ENCODE measurements at regions not wholly inside any gene's neighbourhood (a gene's known extent, or its start where the extent isn't known, plus 50 kb on each side); places are given as distances from the start of the nearest gene placed in this dataset.
A peak's percentile ranks its signal among the peaks of the same experiment; 100 is the strongest.

DNA sequence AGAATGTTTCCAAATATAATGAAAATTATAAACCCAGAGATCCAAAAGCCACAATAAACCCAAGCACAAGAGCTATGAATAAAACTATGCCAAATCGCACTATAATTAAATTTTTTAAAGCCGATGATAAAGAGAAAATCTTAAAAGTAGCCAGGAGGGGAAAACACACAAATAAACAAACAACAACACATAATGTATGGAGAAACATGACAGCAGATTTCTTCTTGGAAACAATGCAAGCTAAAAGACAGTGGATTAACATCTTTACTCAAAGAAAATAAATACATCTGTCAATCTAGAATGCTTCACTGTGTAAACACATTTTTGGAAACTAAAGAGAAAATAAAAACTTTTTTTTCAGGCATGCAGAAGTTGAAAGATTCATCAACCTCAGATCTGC lies 53.0 kb upstream of the SMOX start:
- H3K4me3 ChIP-seq: no peak overlapping the region
- no peak overlapping the region for H3K27ac ChIP-seq
- TF ChIP-seq, protein P1, sequence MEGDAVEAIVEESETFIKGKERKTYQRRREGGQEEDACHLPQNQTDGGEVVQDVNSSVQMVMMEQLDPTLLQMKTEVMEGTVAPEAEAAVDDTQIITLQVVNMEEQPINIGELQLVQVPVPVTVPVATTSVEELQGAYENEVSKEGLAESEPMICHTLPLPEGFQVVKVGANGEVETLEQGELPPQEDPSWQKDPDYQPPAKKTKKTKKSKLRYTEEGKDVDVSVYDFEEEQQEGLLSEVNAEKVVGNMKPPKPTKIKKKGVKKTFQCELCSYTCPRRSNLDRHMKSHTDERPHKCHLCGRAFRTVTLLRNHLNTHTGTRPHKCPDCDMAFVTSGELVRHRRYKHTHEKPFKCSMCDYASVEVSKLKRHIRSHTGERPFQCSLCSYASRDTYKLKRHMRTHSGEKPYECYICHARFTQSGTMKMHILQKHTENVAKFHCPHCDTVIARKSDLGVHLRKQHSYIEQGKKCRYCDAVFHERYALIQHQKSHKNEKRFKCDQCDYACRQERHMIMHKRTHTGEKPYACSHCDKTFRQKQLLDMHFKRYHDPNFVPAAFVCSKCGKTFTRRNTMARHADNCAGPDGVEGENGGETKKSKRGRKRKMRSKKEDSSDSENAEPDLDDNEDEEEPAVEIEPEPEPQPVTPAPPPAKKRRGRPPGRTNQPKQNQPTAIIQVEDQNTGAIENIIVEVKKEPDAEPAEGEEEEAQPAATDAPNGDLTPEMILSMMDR (IDR thresholded peaks at IDR 0.05): no peak
- no peak for DNase-seq (ENCODE audit: low spot score)

DNA sequence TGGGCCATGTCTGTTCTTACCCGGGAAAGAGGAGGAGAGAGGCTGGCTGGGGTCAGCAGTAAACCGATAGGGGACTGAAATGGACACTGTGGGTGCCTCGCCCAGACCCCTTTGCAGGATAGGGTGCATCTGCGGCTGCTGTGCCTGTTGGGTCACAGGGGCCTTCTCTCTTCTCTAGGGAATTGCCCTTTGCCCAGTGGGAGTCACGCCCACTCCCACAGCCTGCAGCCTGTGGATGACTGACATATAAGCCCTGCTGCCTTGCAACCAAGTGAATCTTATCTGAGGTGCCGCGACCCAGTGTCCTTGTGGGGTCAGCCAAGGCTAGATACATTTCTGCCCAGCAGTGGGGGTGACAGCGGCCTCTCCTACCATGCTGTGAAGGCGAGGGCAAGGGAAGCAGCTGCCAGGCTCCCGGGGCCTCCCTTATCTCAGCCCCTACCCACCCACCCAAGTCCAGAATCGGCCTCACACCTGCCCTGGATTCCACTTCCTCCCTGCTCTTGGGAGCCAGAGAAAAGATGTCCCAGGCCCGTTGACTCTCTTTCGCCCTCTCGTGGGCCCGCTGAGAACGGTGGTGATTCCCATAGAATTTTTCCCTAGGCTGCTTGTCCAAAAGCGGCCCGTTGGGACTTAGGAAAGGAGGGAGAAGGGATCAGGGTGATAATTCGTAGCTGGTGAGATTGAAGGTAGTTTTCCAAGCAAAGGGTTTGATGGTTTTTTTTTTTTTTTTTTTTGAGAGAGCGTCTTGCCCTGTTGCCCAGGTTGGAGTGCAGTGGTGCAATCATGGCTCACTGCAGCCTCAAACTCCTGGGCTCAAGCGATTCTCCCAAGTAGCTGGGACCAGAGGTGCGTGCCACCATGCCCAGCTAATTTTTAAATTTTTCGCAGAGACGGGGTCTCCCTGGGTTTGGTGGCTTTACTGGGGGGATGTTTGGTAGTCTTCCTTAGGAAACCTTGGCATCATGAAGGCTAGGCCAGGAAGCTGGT lies 56.8 kb upstream of the SMOX start:
- peak; percentile 73 for DNase-seq (ENCODE audit: low spot score)

DNA sequence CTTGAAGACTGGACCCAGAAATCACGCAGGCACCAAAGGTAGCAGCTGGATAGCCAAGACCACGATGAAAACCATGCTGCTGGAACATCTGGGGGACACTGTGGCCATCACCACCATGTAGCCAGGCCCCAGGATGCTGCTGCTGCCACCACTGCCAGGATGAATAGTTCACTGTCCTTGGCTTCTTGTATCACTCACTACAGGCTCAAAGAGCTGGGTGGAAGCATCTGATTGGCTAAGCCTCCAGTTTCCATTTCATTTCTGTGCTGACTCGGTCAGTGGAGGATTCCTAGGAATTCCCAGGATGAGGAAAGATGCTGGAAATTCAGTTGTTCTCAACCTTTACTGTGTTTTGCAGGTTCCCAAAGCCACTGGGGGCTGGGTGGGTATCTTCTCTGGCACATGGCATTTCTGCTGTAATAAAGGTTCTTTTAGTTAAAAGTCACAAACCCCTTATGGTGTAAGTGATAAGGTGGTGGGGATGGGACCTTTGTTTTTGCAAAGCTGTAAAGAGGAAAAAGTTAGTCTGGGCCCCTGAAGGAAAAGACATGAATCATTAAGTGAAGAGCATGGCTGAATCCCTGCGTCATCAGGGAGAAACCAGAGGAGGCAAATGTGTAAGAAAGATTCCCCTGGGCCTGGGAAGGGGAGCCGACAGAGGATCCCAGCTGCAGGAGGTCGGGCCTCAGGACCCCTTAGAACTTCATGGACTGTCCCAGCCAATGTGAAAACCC lies 57.7 kb upstream of the SMOX start:
- Histone ChIP-seq H3K27ac (peak overlapping the region in 1 of 2 donors; percentile 14), H3K4me3 (no peak overlapping the region)
- DNase-seq (ENCODE audit: low spot score): no peak
- TF ChIP-seq, protein P1 (IDR thresholded peaks at IDR 0.05): no peak

More for the DNA sequence above, 56.8 kb upstream of the SMOX start:
- Histone ChIP-seq H3K4me3 (no peak overlapping the region), H3K27ac (no peak overlapping the region)
- TF ChIP-seq, protein P1 (IDR thresholded peaks at IDR 0.05): peak; percentile 69

DNA sequence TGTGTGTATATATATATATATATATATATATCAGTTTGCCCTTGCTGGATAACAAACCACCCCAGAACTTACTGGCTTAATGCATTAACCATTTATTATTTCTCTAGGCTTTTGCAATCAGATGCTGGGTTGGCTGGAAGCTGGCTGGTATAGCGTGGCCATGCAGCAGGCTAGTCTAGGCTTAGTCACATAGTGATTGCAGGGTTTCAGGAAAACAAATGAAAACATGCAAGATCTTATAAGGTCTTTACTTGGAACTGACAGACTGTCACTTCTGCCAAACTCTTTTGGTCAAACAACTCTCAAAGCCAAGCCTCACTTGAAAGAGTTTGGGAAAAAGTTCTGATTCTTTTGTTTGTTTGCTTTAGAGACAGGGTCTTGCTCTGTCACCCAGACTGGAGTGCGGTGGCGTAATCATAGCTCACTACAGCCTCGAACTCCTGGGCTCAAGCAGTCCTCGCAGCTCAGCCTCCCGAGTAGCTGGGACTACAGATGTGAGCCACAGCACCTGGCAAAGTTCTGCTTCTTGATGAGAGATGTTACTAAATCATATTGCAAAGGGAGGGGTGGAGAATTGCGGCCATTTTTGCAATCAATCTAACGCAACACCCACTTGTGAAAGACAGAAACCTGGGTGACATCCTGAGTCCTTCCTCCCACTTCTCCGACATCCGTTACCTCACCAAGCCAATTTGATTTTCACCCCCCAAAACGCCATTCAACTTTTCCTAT lies 58.7 kb upstream of the SMOX start:
- H3K27ac ChIP-seq: peak overlapping the region; percentile 22 to 26
- TF ChIP-seq, protein P1 (IDR thresholded peaks at IDR 0.05): no peak
- peak; percentile 67 for DNase-seq (ENCODE audit: low spot score)
- no peak overlapping the region for H3K4me3 ChIP-seq

DNA sequence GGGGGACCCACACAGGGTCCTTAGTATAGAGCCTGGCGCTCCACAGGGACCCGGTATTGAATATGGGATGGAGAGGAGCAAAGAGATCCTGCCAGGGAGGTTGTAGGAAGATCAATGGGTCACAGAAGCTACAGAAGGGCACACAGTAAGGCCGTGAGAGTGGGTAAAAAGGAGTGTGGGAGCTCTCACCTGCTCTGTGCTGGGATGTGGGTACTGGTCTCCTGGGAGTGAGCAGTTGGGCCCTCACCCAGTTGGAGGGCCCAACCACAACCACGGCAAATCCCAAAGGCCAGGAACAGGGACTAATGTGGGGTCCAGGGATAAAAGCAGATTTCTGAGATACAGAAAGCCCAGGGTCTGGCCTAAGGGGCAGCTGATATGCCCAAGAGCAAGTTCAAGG lies 59.9 kb upstream of the SMOX start:
- H3K4me3 ChIP-seq: no peak overlapping the region
- DNase-seq (ENCODE audit: low spot score): no peak
- no peak overlapping the region for H3K27ac ChIP-seq
- TF ChIP-seq, protein P1 (IDR thresholded peaks at IDR 0.05): no peak

DNA sequence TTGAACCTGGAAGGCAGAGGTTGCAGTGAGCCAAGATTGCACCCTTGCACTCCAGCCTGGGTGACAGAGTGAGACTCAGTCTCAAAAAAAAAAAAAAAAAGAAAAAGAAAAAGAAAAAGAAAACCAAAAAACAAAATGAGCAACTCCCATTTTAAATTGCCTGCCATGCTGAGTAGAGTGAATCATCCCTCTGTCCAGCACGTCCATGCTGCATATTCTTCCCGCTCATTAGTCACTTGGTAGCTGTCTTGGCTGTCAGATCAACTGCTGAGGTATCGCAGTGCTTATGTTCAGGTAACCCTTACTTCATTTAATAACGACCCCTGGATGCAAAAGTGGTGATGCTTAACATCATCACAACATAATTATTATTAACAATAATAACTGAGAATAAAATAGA lies 60.7 kb upstream of the SMOX start:
- DNase-seq (ENCODE audit: low spot score): no peak
- Histone ChIP-seq H3K4me3 (no peak overlapping the region), H3K27ac (no peak overlapping the region)
- TF ChIP-seq, protein P1 (IDR thresholded peaks at IDR 0.05): no peak
